ENCODE measurements at regions not wholly inside any gene's neighbourhood (a gene's known extent, or its start where the extent isn't known, plus 50 kb on each side); places are given as distances from the start of the nearest gene placed in this dataset.

DNA sequence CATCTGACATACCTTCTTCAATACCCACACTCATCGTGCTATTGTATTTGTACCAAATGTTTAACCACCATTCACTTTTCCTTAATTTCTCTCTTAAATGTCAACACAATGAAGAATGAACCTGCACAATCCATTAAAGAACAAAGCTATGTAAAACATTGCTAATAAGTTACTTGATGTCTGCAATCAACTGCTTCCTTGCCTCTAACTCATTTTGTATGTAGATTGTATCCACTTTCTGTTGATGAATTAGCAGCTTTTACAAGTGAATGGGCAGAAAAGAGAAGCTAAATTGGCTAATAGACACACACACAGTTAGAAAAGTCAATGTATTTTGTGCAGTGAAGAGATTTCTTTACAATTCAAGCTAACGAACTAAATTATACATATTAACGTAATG is 212.5 kb upstream of the NDST3 start (continued):
- TF ChIP-seq, protein P1, sequence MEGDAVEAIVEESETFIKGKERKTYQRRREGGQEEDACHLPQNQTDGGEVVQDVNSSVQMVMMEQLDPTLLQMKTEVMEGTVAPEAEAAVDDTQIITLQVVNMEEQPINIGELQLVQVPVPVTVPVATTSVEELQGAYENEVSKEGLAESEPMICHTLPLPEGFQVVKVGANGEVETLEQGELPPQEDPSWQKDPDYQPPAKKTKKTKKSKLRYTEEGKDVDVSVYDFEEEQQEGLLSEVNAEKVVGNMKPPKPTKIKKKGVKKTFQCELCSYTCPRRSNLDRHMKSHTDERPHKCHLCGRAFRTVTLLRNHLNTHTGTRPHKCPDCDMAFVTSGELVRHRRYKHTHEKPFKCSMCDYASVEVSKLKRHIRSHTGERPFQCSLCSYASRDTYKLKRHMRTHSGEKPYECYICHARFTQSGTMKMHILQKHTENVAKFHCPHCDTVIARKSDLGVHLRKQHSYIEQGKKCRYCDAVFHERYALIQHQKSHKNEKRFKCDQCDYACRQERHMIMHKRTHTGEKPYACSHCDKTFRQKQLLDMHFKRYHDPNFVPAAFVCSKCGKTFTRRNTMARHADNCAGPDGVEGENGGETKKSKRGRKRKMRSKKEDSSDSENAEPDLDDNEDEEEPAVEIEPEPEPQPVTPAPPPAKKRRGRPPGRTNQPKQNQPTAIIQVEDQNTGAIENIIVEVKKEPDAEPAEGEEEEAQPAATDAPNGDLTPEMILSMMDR (IDR thresholded peaks at IDR 0.05), result no peak
- no peak for TF ChIP-seq JUNB (IDR thresholded peaks at IDR 0.05)
- TF ChIP-seq, protein P2, sequence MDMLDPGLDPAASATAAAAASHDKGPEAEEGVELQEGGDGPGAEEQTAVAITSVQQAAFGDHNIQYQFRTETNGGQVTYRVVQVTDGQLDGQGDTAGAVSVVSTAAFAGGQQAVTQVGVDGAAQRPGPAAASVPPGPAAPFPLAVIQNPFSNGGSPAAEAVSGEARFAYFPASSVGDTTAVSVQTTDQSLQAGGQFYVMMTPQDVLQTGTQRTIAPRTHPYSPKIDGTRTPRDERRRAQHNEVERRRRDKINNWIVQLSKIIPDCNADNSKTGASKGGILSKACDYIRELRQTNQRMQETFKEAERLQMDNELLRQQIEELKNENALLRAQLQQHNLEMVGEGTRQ (IDR thresholded peaks at IDR 0.05), result no peak
- no peak for TF ChIP-seq EHF (CRISPR knock-in tag; IDR thresholded peaks at IDR 0.05)

GRCh38 chr4:117823388-117823787 is 210.9 kb upstream of the NDST3 start:
- ChIA-PET CTCF (no interaction called here), POLR2A (no interaction called here)
- no peak for ATAC-seq
- no peak overlapping the region for H3K4me3 ChIP-seq
- no peak for TF ChIP-seq ZNF302 (CRISPR knock-in tag; IDR thresholded peaks at IDR 0.05)
- no peak for TF ChIP-seq ZFP36 (IDR thresholded peaks at IDR 0.05; ENCODE audit: borderline replicate concordance, partially characterized antibody)
- no peak for TF ChIP-seq PHF8 (IDR thresholded peaks at IDR 0.05; ENCODE audit: borderline replicate concordance, low read depth)
- TF ChIP-seq EHMT2 (IDR thresholded peaks at IDR 0.05; ENCODE audit: low read depth), result no peak
- TF ChIP-seq BHLHE40 (IDR thresholded peaks at IDR 0.05; ENCODE audit: low read depth, low read length), result no peak
- no peak for TF ChIP-seq CHD4 (IDR thresholded peaks at IDR 0.05; ENCODE audit: borderline replicate concordance)
- TF ChIP-seq CEBPB (IDR thresholded peaks at IDR 0.05), result no peak
- no peak for TF ChIP-seq SREBF2 (IDR thresholded peaks at IDR 0.05)
- FAIRE-seq, result no peak
- no peak overlapping the region for H3K4me2 ChIP-seq
- WGBS (ENCODE audit: missing lambda C conversion rate), result 1% methylated on average over 3 of the region's 3 CpGs
- no peak for DNase-seq (ENCODE audit: low read depth in 1 of 2, low spot score in 1 of 2)
- no peaks in the 10 kb centered on the region for H3K9me3 ChIP-seq
- no peak overlapping the region for H3K27ac ChIP-seq
- no peaks in the 10 kb centered on the region for H3K4me1 ChIP-seq

- no peak overlapping the region for H3K4me2 ChIP-seq
- ChIA-PET CTCF (no interaction called here), POLR2A (no interaction called here)
- no peaks in the 10 kb centered on the region for H3K4me1 ChIP-seq
- no peak for DNase-seq (ENCODE audit: low read depth in 1 of 2, low spot score in 1 of 2)
- H3K27ac ChIP-seq, result no peak overlapping the region
- no peaks in the 10 kb centered on the region for H3K9me3 ChIP-seq
- WGBS (ENCODE audit: missing lambda C conversion rate), result 0% methylated on average over 1 of the region's 1 CpG
- FAIRE-seq, result no peak
- no peak for TF ChIP-seq E2F6 (IDR thresholded peaks at IDR 0.05; ENCODE audit: borderline replicate concordance, low read depth)
- no peak for TF ChIP-seq EP300 (IDR thresholded peaks at IDR 0.05)
- no peak for TF ChIP-seq POLR2A (IDR thresholded peaks at IDR 0.05; ENCODE audit: low read length)
- TF ChIP-seq NFE2L2 (conservative IDR thresholded peaks at IDR 0.05; ENCODE audit: low read length), result no peak
- no peak for TF ChIP-seq FOXS1 (CRISPR knock-in tag; IDR thresholded peaks at IDR 0.05)
- TF ChIP-seq CHD4 (IDR thresholded peaks at IDR 0.05; ENCODE audit: borderline replicate concordance), result no peak
- H3K4me3 ChIP-seq, result no peak overlapping the region
- no peak for ATAC-seq
These were observed 208.7 kb upstream of the NDST3 start for GRCh38 chr4:117825600-117825999.

- H3K4me2 ChIP-seq, result no peak overlapping the region
- no peak for DNase-seq (ENCODE audit: low read depth in 1 of 2, low spot score in 1 of 2)
- no peak for TF ChIP-seq MAX (IDR thresholded peaks at IDR 0.05)
- no peak for TF ChIP-seq GATA3 (IDR thresholded peaks at IDR 0.05; ENCODE audit: borderline replicate concordance)
- no peak for TF ChIP-seq MAZ (IDR thresholded peaks at IDR 0.05; ENCODE audit: borderline replicate concordance, low read depth, low read length)
- TF ChIP-seq HDAC2 (IDR thresholded peaks at IDR 0.05), result no peak
- no peak for TF ChIP-seq POLR2A (IDR thresholded peaks at IDR 0.05; ENCODE audit: low read length)
- H3K27ac ChIP-seq, result no peak overlapping the region
- CTCF ChIA-PET, result no interaction called here
- POLR2A ChIA-PET, result no interaction called here
- WGBS (ENCODE audit: missing lambda C conversion rate), result 28% methylated on average over 10 of the region's 10 CpGs
- no peak overlapping the region for H3K4me3 ChIP-seq
- H3K9me3 ChIP-seq, result no peaks in the 10 kb centered on the region
- H3K4me1 ChIP-seq, result no peaks in the 10 kb centered on the region
- no peak for FAIRE-seq
- ATAC-seq, result no peak
These were observed 203.1 kb upstream of the NDST3 start for GRCh38 chr4:117831060-117831683.

Measured in A549 (cell line).